CD14-positive monocyte (primary cell): ENCODE measurements at regions not wholly inside any gene's neighbourhood (a gene's known extent, or its start where the extent isn't known, plus 50 kb on each side); places are given as distances from the start of the nearest gene placed in this dataset.

Experiments used
- DNase-seq, 3 donors: peaks; one replicate each; pipeline ENCODE4 v3.0.0-alpha.2; 2011 to 2022
- H2AFZ ChIP-seq: 2 replicates; pipeline ENCODE4 v1.6.0; 2012; ENCODE audit warnings: mild to moderate bottlenecking, low read depth, low read length, inconsistent platforms; ENCODE audit not compliant: insufficient read depth, poor library complexity, severe bottlenecking
- H3K27ac ChIP-seq, 2 donors: 1 replicate in 1 of 2; 2 replicates in 1 of 2; pipeline ENCODE4 v1.5.1; 2012 to 2013; ENCODE audit warnings: low read length in 2 of 2, control low read depth in 1 of 2, inconsistent platforms in 1 of 2, low read depth in 1 of 2, mild to moderate bottlenecking in 1 of 2
- H3K27me3 ChIP-seq, 2 donors: one replicate each; pipeline versions ENCODE4 v1.6.0 to v1.6.1; 2011 to 2013; ENCODE audit warnings: low read length in 2 of 2; ENCODE audit not compliant: control insufficient read depth in 2 of 2, insufficient read depth in 2 of 2
- H3K36me3 ChIP-seq, 2 donors: replicated peaks in 1 of 2; 1 replicate in 1 of 2; 2 replicates in 1 of 2; pipeline versions ENCODE4 v1.5.1 to v1.6.1; 2012 to 2013; ENCODE audit warnings: low read length in 2 of 2, control low read depth in 1 of 2, inconsistent platforms in 1 of 2, mild to moderate bottlenecking in 1 of 2; ENCODE audit not compliant: insufficient read depth in 2 of 2, control insufficient read depth in 1 of 2
- H3K4me1 ChIP-seq, 2 donors: 1 replicate in 1 of 2; 2 replicates in 1 of 2; pipeline versions ENCODE4 v1.5.1 to v1.6.1; 2012 to 2013; ENCODE audit warnings: low read length in 2 of 2, control low read depth in 1 of 2, inconsistent platforms in 1 of 2, mild to moderate bottlenecking in 1 of 2, moderate library complexity in 1 of 2; ENCODE audit not compliant: insufficient read depth in 2 of 2, control insufficient read depth in 1 of 2
- H3K4me2 ChIP-seq: replicated peaks from 2 replicates; pipeline ENCODE3; 2012; ENCODE audit warnings: low read length, moderate library complexity, mild to moderate bottlenecking; ENCODE audit not compliant: poor library complexity, severe bottlenecking; ENCODE audit errors: extremely low read depth
- H3K4me3 ChIP-seq, 3 experiments: fragments of 200-600 bp in 1 of 3; sonication (generic) in 1 of 3; replicated peaks in 1 of 3; 1 replicate in 2 of 3; 2 replicates in 1 of 3; pipeline ENCODE4 v1.5.1; 2011 to 2013; ENCODE audit warnings: low read length in 3 of 3, mild to moderate bottlenecking in 3 of 3, control low read depth in 2 of 3, low read depth in 2 of 3, inconsistent platforms in 1 of 3, moderate library complexity in 1 of 3
- H3K79me2 ChIP-seq: 2 replicates; pipeline ENCODE4 v1.6.0; 2012; ENCODE audit warnings: mild to moderate bottlenecking, control low read depth, inconsistent platforms, low read length, moderate library complexity; ENCODE audit not compliant: insufficient read depth
- H3K9ac ChIP-seq: 2 replicates; pipeline ENCODE4 v1.6.0; 2017; ENCODE audit warnings: low read length, mild to moderate bottlenecking; ENCODE audit not compliant: insufficient read depth, poor library complexity, severe bottlenecking
- H3K9me3 ChIP-seq, 2 donors: replicated peaks in 1 of 2; 1 replicate in 1 of 2; 2 replicates in 1 of 2; pipeline versions ENCODE4 v1.5.1 to v1.6.1; 2012 to 2013; ENCODE audit warnings: low read length in 2 of 2, control low read depth in 1 of 2; ENCODE audit not compliant: control insufficient read depth in 1 of 2, insufficient read depth in 1 of 2
- H4K20me1 ChIP-seq: 2 replicates; pipeline ENCODE4 v1.6.0; 2012; ENCODE audit warnings: mild to moderate bottlenecking, low read length, control low read depth, moderate library complexity; ENCODE audit not compliant: insufficient read depth
- H3K27ac Mint-ChIP-seq, 7 donors: one replicate each; pipeline ENCODE4 v1.8.0; 2020; ENCODE audit warnings: mild to moderate bottlenecking in 7 of 7, mixed read lengths in 7 of 7, moderate library complexity in 6 of 7, inconsistent platforms in 2 of 7
- H3K27me3 Mint-ChIP-seq, 3 donors: one replicate each; pipeline ENCODE4 v1.8.0; 2021 to 2022; ENCODE audit warnings: low read depth in 3 of 3, mild to moderate bottlenecking in 3 of 3, mixed read lengths in 3 of 3, moderate library complexity in 3 of 3, inconsistent platforms in 1 of 3
- H3K36me3 Mint-ChIP-seq, 2 donors: one replicate each; pipeline ENCODE4 v1.8.0; 2020; ENCODE audit warnings: mixed read lengths in 2 of 2, inconsistent platforms in 1 of 2, mild to moderate bottlenecking in 1 of 2
- H3K4me1 Mint-ChIP-seq: one replicate; pipeline ENCODE4 v1.8.0; 2020; ENCODE audit warnings: mild to moderate bottlenecking, mixed read lengths
- H3K4me3 Mint-ChIP-seq, 2 donors: one replicate each; pipeline ENCODE4 v1.8.0; 2020; ENCODE audit warnings: mild to moderate bottlenecking in 2 of 2, mixed read lengths in 2 of 2, moderate library complexity in 1 of 2
- H3K9me3 Mint-ChIP-seq, 7 donors: one replicate each; pipeline ENCODE4 v1.8.0; 2020 to 2022; ENCODE audit warnings: mixed read lengths in 7 of 7, mild to moderate bottlenecking in 6 of 7, moderate library complexity in 6 of 7, inconsistent platforms in 2 of 7
- CTCF ChIP-seq: fragments of 200-600 bp; IDR thresholded peaks from one replicate; pipeline ENCODE4 v1.8.0; 2022; ENCODE audit warnings: antibody characterized with exemption, mild to moderate bottlenecking
- WGBS: methylation state at CpG from one replicate; pipeline ENCODE4 v1.1.5; 2013; ENCODE audit warnings: missing lambda C conversion rate; ENCODE audit not compliant: insufficient coverage; 5-methylcytosine and 5-hydroxymethylcytosine counted together
- intact Hi-C, 2 donors: fragments of 100-400 bp; cut with micrococcal nuclease; formaldehyde crosslinking; loops; one replicate each; pipeline versions ENCODE4 v1.15.0 to v1.15.1; 2023

GRCh38 chr15:96117270-96117669 is 213.2 kb upstream of the NR2F2 start:
- Mint-ChIP-seq H3K36me3 (no peaks in the 10 kb centered on the region), H3K4me1 (no peaks in the 10 kb centered on the region), H3K27me3 (no peaks in the 10 kb centered on the region), H3K4me3 (no peak overlapping the region), H3K27ac (no peak overlapping the region), H3K9me3 (peaks cover 0 to 11% (median 6%) of the 10 kb centered on the region in 7 donors)
- 92% methylated on average over 4 of the region's 4 CpGs for WGBS
- DNase-seq = no peak
- Histone ChIP-seq H3K79me2 (no peaks in the 10 kb centered on the region), H4K20me1 (no peaks in the 10 kb centered on the region), H2AFZ (no peak overlapping the region), H3K4me3 (no peak overlapping the region), H3K27me3 (no peaks in the 10 kb centered on the region), H3K27ac (no peak overlapping the region), H3K36me3 (no peaks in the 10 kb centered on the region), H3K9me3 (peaks cover 0 to 5% of the 10 kb centered on the region in 2 donors), H3K9ac (no peak overlapping the region), H3K4me2 (no peak overlapping the region), H3K4me1 (no peaks in the 10 kb centered on the region)
- no peak for TF ChIP-seq CTCF
- intact Hi-C loops = no loop called here

GRCh38 chr15:96119734-96120133 is 210.8 kb upstream of the NR2F2 start:
- no peaks in the 10 kb centered on the region for H3K36me3 Mint-ChIP-seq
- no peaks in the 10 kb centered on the region for H3K4me1 Mint-ChIP-seq
- no peak overlapping the region for H3K27ac Mint-ChIP-seq
- no peak overlapping the region for H3K4me3 Mint-ChIP-seq
- no peaks in the 10 kb centered on the region for H3K36me3 ChIP-seq
- no peak overlapping the region for H3K27ac ChIP-seq
- H4K20me1 ChIP-seq = no peaks in the 10 kb centered on the region
- no peak overlapping the region for H3K9ac ChIP-seq
- TF ChIP-seq CTCF = no peak
- no peak overlapping the region for H2AFZ ChIP-seq
- H3K27me3 Mint-ChIP-seq = no peaks in the 10 kb centered on the region
- no peaks in the 10 kb centered on the region for H3K27me3 ChIP-seq
- peaks cover 0 to 12% (median 6%) of the 10 kb centered on the region in 7 donors for H3K9me3 Mint-ChIP-seq
- H3K9me3 ChIP-seq = peaks cover 3 to 5% of the 10 kb centered on the region in 2 donors
- no peaks in the 10 kb centered on the region for H3K79me2 ChIP-seq
- H3K4me3 ChIP-seq = no peak overlapping the region
- DNase-seq = no peak
- WGBS = 81% methylated on average over 12 of the region's 12 CpGs
- no peaks in the 10 kb centered on the region for H3K4me1 ChIP-seq
- intact Hi-C loops = no loop called here
- no peak overlapping the region for H3K4me2 ChIP-seq
